CD4-positive, alpha-beta T cell (primary cell): ENCODE measurements at regions not wholly inside any gene's neighbourhood (a gene's known extent, or its start where the extent isn't known, plus 50 kb on each side); places are given as distances from the start of the nearest gene placed in this dataset.
"Not testable (repeated sequence)": the region's sequence is repeated elsewhere in the genome, so short reads cannot be mapped to it uniquely, and the experiment has no call there.

Source experiments
- ATAC-seq: fragments of 200-7000 bp; cut with Tn5 transposase; one replicate; pipeline ENCODE4 v1.10.0; 2022; ENCODE audit warnings: mild to moderate bottlenecking; ENCODE audit not compliant: poor library complexity
- CTCF ChIA-PET: fragments of 350-600 bp; sonication (Branson Sonifier 250); formaldehyde crosslinking; loops from one replicate; lab custom pipeline; 2021; ENCODE audit warnings: antibody characterized with exemption, inconsistent platforms; lab: Charles Lee
- POLR2A ChIA-PET: fragments of 350-600 bp; sonication (Branson Sonifier 250); formaldehyde crosslinking; loops from one replicate; lab custom pipeline; 2021; ENCODE audit warnings: antibody characterized with exemption, inconsistent platforms; lab: Charles Lee
- DNase-seq, 14 experiments: peaks; one replicate each; pipeline ENCODE4 v3.0.0-alpha.2; 2013 to 2020; ENCODE audit warnings: mixed read lengths in 2 of 14
- H3K27ac ChIP-seq, 2 donors: one replicate each; pipeline versions ENCODE4 v1.5.1 to v1.7.0; 2013; ENCODE audit warnings: low read length in 2 of 2, low read depth in 1 of 2, mild to moderate bottlenecking in 1 of 2
- H3K27me3 ChIP-seq, 2 experiments: 1 replicate in 1 of 2; 2 replicates in 1 of 2; pipeline versions ENCODE4 v1.6.1 to v1.7.0; 2013; ENCODE audit warnings: low read length in 2 of 2, control low read depth in 1 of 2, mild to moderate bottlenecking in 1 of 2, moderate library complexity in 1 of 2; ENCODE audit not compliant: insufficient read depth in 2 of 2, control insufficient read depth in 1 of 2
- H3K36me3 ChIP-seq: one replicate; pipeline ENCODE4 v1.6.1; 2013; ENCODE audit warnings: low read length, control low read depth; ENCODE audit not compliant: insufficient read depth
- H3K4me1 ChIP-seq: one replicate; pipeline ENCODE4 v1.6.1; 2013; ENCODE audit warnings: low read length, control low read depth; ENCODE audit not compliant: insufficient read depth
- H3K4me3 ChIP-seq: one replicate; pipeline ENCODE4 v1.5.1; 2013; ENCODE audit warnings: mild to moderate bottlenecking, low read length, moderate library complexity
- H3K9me3 ChIP-seq, 2 experiments: 1 replicate in 1 of 2; 2 replicates in 1 of 2; pipeline versions ENCODE4 v1.6.1 to v1.7.0; 2013; ENCODE audit warnings: low read length in 2 of 2, mild to moderate bottlenecking in 2 of 2, control low read depth in 1 of 2, moderate library complexity in 1 of 2; ENCODE audit not compliant: control insufficient read depth in 1 of 2, insufficient read depth in 1 of 2
- H3K27ac Mint-ChIP-seq: one replicate; pipeline ENCODE4 v1.8.0; 2020; ENCODE audit warnings: mixed read lengths
- H3K27me3 Mint-ChIP-seq: one replicate; pipeline ENCODE4 v1.8.0; 2021; ENCODE audit warnings: mixed read lengths
- H3K36me3 Mint-ChIP-seq: one replicate; pipeline ENCODE4 v1.8.0; 2021; ENCODE audit warnings: low read depth, mixed read lengths
- H3K4me1 Mint-ChIP-seq: one replicate; pipeline ENCODE4 v1.8.0; 2021; ENCODE audit warnings: low read depth, mixed read lengths
- H3K4me3 Mint-ChIP-seq: one replicate; pipeline ENCODE4 v1.8.0; 2020; ENCODE audit warnings: mild to moderate bottlenecking, mixed read lengths
- H3K9me3 Mint-ChIP-seq: one replicate; pipeline ENCODE4 v1.8.0; 2020; ENCODE audit warnings: mixed read lengths
- CTCF ChIP-seq: fragments of 200-600 bp; IDR thresholded peaks from one replicate; pipeline ENCODE4 v1.8.0; 2022; ENCODE audit warnings: antibody characterized with exemption, mild to moderate bottlenecking
- intact Hi-C, 2 experiments: fragments of 100-400 bp; cut with DNase I in 1 of 2; cut with micrococcal nuclease in 1 of 2; formaldehyde crosslinking; loops; one replicate each; pipeline versions ENCODE4 v1.15.1 to v1.9.0; 2023 to 2025; cut with DNase I, micrococcal nuclease

DNA sequence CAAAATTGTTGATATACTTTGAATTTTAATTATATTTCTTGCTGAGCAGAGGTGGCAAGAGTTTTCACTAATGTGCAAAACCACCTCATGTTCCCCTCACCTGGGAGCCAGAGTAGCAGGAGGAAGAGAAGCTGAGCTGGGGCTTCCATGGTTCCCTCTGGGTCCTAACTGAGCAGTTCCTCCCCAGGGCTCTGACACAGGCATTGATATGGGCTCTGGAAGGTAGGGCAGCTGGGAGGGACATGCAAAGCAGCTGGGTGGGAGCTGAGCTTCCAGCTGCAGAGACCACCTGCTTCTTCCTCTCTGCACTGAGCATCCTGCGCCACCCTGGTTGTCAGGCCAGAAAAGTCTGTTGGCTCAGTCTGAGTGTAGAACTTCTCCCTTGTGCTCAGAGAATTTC is 336.1 kb downstream of the RPIA start:
- H3K9me3 ChIP-seq, ATAC-seq, H3K4me1 ChIP-seq, DNase-seq, H3K4me1 Mint-ChIP-seq, H3K9me3 Mint-ChIP-seq, H3K27ac ChIP-seq, H3K27ac Mint-ChIP-seq, CTCF ChIA-PET, H3K27me3 ChIP-seq, intact Hi-C loops, H3K4me3 ChIP-seq, H3K36me3 ChIP-seq, H3K36me3 Mint-ChIP-seq, POLR2A ChIA-PET, H3K4me3 Mint-ChIP-seq: not testable (repeated sequence)
- H3K27me3 Mint-ChIP-seq: peaks cover 20% of the 10 kb centered on the region

DNA sequence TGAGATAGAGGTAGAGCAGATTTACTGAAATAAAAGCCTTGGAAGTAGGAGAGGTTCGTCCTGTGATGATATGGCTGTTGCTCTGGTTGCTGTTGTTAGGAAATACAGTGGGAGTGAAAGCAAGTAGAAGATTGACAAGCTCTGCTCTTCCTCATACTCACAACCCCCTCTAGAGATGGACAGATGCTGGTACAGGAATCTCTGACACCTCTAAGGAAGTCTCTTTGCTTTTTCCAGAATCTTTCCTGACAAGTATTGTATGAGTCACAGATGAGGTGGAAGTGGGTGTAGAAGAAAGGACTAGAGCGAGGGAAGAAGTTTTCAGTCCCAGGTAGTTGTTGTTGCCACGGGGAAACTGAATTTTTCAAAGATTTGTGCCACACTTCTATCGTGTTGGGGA is 337.8 kb downstream of the RPIA start:
- H3K36me3 ChIP-seq, CTCF ChIA-PET, H3K27ac ChIP-seq, DNase-seq, H3K27ac Mint-ChIP-seq, H3K27me3 ChIP-seq, H3K4me1 ChIP-seq, H3K4me1 Mint-ChIP-seq, H3K9me3 ChIP-seq, POLR2A ChIA-PET, intact Hi-C loops, H3K36me3 Mint-ChIP-seq, H3K9me3 Mint-ChIP-seq, ATAC-seq, H3K4me3 ChIP-seq, H3K4me3 Mint-ChIP-seq: not testable (repeated sequence)
- peaks cover 20% of the 10 kb centered on the region for H3K27me3 Mint-ChIP-seq

DNA sequence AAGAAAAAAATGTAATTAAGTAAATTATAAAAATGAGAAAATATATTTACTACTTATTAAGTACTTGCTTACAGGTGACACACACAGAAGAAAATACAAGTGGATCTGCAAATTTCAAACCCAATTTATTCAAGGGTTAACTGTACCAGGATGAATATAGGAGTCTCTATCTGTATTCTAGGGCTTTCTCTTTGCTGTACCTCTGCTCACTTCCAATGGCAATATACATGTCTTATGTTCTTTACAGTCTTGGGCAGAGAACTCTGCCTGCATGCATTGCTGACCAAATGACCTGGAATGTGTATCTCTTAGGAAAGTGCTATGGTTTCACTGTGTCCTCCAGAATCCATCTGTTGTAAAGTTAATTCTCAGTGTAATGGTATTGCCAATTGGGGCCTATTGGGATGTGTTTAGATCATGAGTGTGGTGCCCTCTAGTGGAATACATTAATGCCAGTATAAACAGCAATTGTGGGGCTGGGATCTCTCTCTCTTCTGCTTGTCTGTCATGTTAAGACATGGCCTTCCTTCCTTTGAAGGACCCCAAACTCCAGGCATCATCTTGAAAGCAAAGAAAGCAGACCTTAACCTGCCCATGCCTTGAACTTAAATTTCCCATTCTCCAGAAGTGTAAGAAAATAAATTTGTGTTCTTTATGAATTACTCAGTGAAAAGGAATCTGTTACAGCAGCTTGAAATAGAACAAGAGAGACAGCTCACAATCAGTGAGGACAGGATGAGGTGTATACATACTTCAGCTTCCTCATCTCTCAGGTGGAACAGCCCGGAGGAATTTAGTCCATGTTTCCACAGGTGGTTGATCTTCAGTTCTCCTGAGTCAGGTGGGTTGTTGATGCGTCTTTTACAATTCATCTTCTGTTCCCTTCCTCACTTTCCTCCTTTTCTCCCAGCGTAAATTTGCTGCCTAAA is 356.9 kb downstream of the RPIA start:
- POLR2A ChIA-PET, H3K36me3 ChIP-seq, CTCF ChIA-PET, H3K27ac ChIP-seq, H3K27me3 Mint-ChIP-seq, ATAC-seq, H3K27ac Mint-ChIP-seq, H3K4me1 Mint-ChIP-seq, H3K9me3 ChIP-seq, H3K9me3 Mint-ChIP-seq, H3K4me1 ChIP-seq, H3K27me3 ChIP-seq, H3K36me3 Mint-ChIP-seq, H3K4me3 ChIP-seq, H3K4me3 Mint-ChIP-seq: not testable (repeated sequence)
- TF ChIP-seq CTCF: peak; percentile 36
- intact Hi-C loops: loop anchor here in 1 of 2 experiments (5.0 kb wide), 1 partner anchor 306 kb away; no protein-coding TSS in a partner anchor
- DNase-seq: peak in 4 of 14 experiments; percentile 2 to 31 (median 24)

DNA sequence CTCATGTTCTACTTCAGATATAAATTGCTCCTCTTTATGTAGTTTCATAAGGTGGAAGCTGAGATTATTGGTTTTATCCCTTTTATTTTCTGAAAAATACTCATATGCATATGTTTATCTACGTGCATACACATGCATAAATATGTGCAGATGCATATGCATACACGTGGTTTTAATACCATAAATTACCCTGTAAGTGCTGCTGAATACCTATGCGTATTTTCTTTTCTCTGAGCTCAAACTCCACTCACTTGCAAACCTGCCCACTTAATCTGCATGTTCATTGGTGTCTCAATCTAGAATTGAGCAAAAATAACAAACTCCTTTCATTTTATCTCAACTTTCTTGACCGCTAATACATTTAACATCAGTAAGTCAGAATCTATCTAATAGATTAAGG is 367.1 kb downstream of the RPIA start:
- CTCF ChIA-PET, POLR2A ChIA-PET, DNase-seq, H3K4me3 Mint-ChIP-seq, H3K27ac Mint-ChIP-seq, H3K4me3 ChIP-seq, H3K9me3 ChIP-seq, H3K36me3 Mint-ChIP-seq, H3K36me3 ChIP-seq, ATAC-seq, H3K4me1 ChIP-seq, H3K4me1 Mint-ChIP-seq, intact Hi-C loops, H3K27me3 Mint-ChIP-seq, H3K9me3 Mint-ChIP-seq, H3K27ac ChIP-seq, H3K27me3 ChIP-seq: not testable (repeated sequence)

DNA sequence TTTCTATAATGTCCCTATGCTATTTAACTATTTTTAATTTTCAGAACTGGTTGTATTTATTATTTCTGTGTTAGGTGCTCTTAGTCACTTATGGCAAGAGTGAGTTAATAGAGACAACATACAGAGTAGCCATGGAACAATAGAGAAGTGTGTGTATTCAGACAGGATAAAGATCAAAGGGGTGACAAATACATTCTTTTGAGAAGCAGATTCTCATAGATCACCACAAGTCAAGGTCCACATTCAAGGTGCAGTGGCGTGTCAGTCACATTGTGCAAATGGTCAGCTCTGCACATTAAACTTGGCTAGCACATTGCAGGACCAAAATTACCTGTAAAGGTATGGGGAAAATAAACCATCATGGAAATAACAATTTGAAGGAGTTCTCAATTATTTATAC is 369.7 kb downstream of the RPIA start:
- DNase-seq, POLR2A ChIA-PET, intact Hi-C loops, H3K9me3 Mint-ChIP-seq, H3K27ac ChIP-seq, H3K9me3 ChIP-seq, H3K36me3 ChIP-seq, H3K4me3 Mint-ChIP-seq, H3K27me3 Mint-ChIP-seq, ATAC-seq, CTCF ChIA-PET, H3K27ac Mint-ChIP-seq, H3K4me1 ChIP-seq, H3K4me3 ChIP-seq, H3K36me3 Mint-ChIP-seq, H3K4me1 Mint-ChIP-seq, H3K27me3 ChIP-seq: not testable (repeated sequence)

DNA sequence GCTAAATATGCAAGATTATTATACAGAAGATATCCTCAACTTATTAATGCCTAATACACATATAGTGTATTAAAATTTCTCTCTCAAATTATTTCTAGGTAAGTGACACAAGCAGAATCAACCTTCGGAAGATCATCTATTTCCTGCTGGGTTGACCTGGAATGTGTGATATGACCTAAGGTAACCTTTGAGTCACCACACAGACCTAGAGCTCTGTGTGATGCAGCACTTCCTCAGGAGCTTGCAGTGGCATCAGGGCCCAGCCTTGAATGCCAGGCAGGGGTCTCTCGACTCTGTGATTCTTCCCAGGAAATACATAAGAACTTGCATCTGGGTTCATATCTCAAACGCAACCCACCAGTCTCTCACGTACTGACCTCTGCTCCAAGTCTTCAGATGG is 385.3 kb downstream of the RPIA start:
- H3K9me3 ChIP-seq, H3K27me3 Mint-ChIP-seq, H3K27me3 ChIP-seq, ATAC-seq, H3K4me3 Mint-ChIP-seq, DNase-seq, CTCF ChIA-PET, H3K4me1 ChIP-seq, POLR2A ChIA-PET, intact Hi-C loops, H3K27ac Mint-ChIP-seq, H3K36me3 Mint-ChIP-seq, H3K9me3 Mint-ChIP-seq, H3K27ac ChIP-seq, H3K4me1 Mint-ChIP-seq, H3K36me3 ChIP-seq, H3K4me3 ChIP-seq: not testable (repeated sequence)
